K562 (cell line): ENCODE measurements at regions not wholly inside any gene's neighbourhood (a gene's known extent, or its start where the extent isn't known, plus 50 kb on each side); places are given as distances from the start of the nearest gene placed in this dataset.

ENCODE experiments used
- ATAC-seq: fragments of 200-7000 bp; cut with Tn5 transposase; 3 replicates; pipeline ENCODE4 v1.9.1; 2020; ENCODE audit warnings: moderate library complexity
- BruUV-seq: library from RNA; stranded (reverse); fragments of 400-500 nt; replicated peaks from 2 replicates; lab custom pipeline; 2021; lab: Mats Ljungman, UMichigan
- CTCF ChIA-PET: fragments of 300-600 bp; formaldehyde crosslinking; extraction: SDS; loops from one replicate; lab custom pipeline; 2021; ENCODE audit warnings: low intra/inter-chr PET ratio; lab: Yijun Ruan, JAX
- POLR2A ChIA-PET: fragments of 300-600, 350-650 bp; sonication (Branson Sonifier 250); formaldehyde crosslinking; extraction: SDS; loops from one replicate; lab custom pipeline; 2021; ENCODE audit warnings: antibody characterized with exemption, inconsistent platforms; lab: Yijun Ruan, JAX
- DNase-seq, 4 experiments: peaks; one replicate each; pipeline versions ENCODE4 v3.0.0 to v3.0.0-alpha.2; 2011 to 2018; ENCODE audit warnings: low spot score in 3 of 4, mixed read lengths in 3 of 4; ENCODE audit errors: extremely low read depth in 1 of 4
- FAIRE-seq: peaks from 2 replicates; lab custom pipeline; 2011; peaks lifted over from hg19 to GRCh38; lab: Jason Lieb, UNC
- H2AFZ ChIP-seq: 2 replicates; pipeline ENCODE4 v1.6.0; 2011; ENCODE audit warnings: low read depth, low read length, control low read depth, inconsistent platforms
- H3K27ac ChIP-seq: fragments of 200-600 bp; 3 replicates; pipeline ENCODE4 v1.8.0; 2011; ENCODE audit warnings: low read depth, mild to moderate bottlenecking, control low read depth, inconsistent platforms, low read length, moderate library complexity, mixed read lengths; ENCODE audit errors: extremely low read depth
- H3K27me3 ChIP-seq, 2 experiments: fragments of 300-600 bp in 1 of 2; 2 replicates in 1 of 2; 3 replicates in 1 of 2; pipeline versions ENCODE4 v1.6.0 to v1.8.0; 2011; ENCODE audit warnings: inconsistent platforms in 2 of 2, low read length in 2 of 2, mild to moderate bottlenecking in 1 of 2, mixed read lengths in 1 of 2, moderate library complexity in 1 of 2; ENCODE audit not compliant: control insufficient read depth in 2 of 2, insufficient read depth in 2 of 2
- H3K36me3 ChIP-seq: fragments of 300-600 bp; 3 replicates; pipeline ENCODE4 v1.8.0; 2011; ENCODE audit warnings: mild to moderate bottlenecking, low read length, inconsistent platforms; ENCODE audit not compliant: control insufficient read depth, insufficient read depth
- H3K4me1 ChIP-seq, 2 experiments: fragments of 200-600 bp in 1 of 2; replicated peaks in 1 of 2; 2 replicates in 1 of 2; 3 replicates in 1 of 2; pipeline versions ENCODE4 v1.5.1 to v1.8.0; 2011; ENCODE audit warnings: inconsistent platforms in 2 of 2, low read length in 2 of 2, mild to moderate bottlenecking in 1 of 2, mixed read lengths in 1 of 2, moderate library complexity in 1 of 2; ENCODE audit not compliant: control insufficient read depth in 2 of 2, insufficient read depth in 2 of 2
- H3K4me2 ChIP-seq: 2 replicates; pipeline ENCODE4 v1.6.1; 2011; ENCODE audit warnings: low read length, control low read depth, inconsistent platforms, mixed read lengths; ENCODE audit not compliant: insufficient read depth
- H3K4me3 ChIP-seq: fragments of 200-600 bp; sonication (generic), shearing (Covaris generic); 2 replicates; pipeline ENCODE4 v1.5.1; 2016; ENCODE audit warnings: control low read depth, inconsistent platforms
- H3K79me2 ChIP-seq: fragments of 200-600 bp; 3 replicates; pipeline ENCODE4 v1.8.0; 2011; ENCODE audit warnings: low read length, inconsistent platforms; ENCODE audit not compliant: control insufficient read depth, insufficient read depth
- H3K9ac ChIP-seq, 2 experiments: 2 replicates each; pipeline versions ENCODE4 v1.6.0 to v1.6.1; 2011; ENCODE audit warnings: low read depth in 2 of 2, low read length in 2 of 2, control low read depth in 1 of 2, inconsistent platforms in 1 of 2, mild to moderate bottlenecking in 1 of 2, mixed read lengths in 1 of 2; ENCODE audit not compliant: insufficient read depth in 1 of 2
- H3K9me1 ChIP-seq: one replicate; pipeline ENCODE4 v1.6.0; 2011; ENCODE audit warnings: inconsistent platforms, mild to moderate bottlenecking, low read length, moderate library complexity; ENCODE audit not compliant: control insufficient read depth, insufficient read depth
- H3K9me3 ChIP-seq: replicated peaks from 2 replicates; pipeline ENCODE4 v1.5.1; 2011; ENCODE audit warnings: low read depth, low read length, inconsistent platforms; ENCODE audit not compliant: control insufficient read depth, insufficient read depth
- H4K20me1 ChIP-seq: replicated peaks from 2 replicates; pipeline ENCODE4 v1.6.1; 2011; ENCODE audit warnings: low read length, inconsistent platforms, mixed read lengths; ENCODE audit not compliant: control insufficient read depth, insufficient read depth
- ATF3 ChIP-seq, 2 experiments: fragments of 450-650 bp in 1 of 2; sonication (generic) in 1 of 2; formaldehyde crosslinking in 1 of 2; IDR thresholded peaks in 1 of 2; conservative IDR thresholded peaks in 1 of 2; 2 replicates each; pipeline versions ENCODE4 v1.6.1 to v1.8.1; 2016 to 2023; ENCODE audit warnings: mild to moderate bottlenecking in 2 of 2, moderate library complexity in 2 of 2, inconsistent platforms in 1 of 2, missing genetic modification reagents in 1 of 2
- BHLHE40 ChIP-seq: IDR thresholded peaks from 2 replicates; pipeline ENCODE4 v1.6.1; 2011; ENCODE audit warnings: low read length, improper control_type of control experiment
- ETS1 ChIP-seq: conservative IDR thresholded peaks from 2 replicates; pipeline ENCODE4 v1.6.1; 2011; ENCODE audit warnings: low read depth, mild to moderate bottlenecking, low read length; ENCODE audit not compliant: control insufficient read depth
- FOS ChIP-seq: IDR thresholded peaks from 3 replicates; pipeline ENCODE4 v1.6.1; 2011; ENCODE audit not compliant: insufficient read length; ENCODE audit errors: extremely low read depth
- FOXJ2 ChIP-seq: fragments of 200-800 bp; sonication (Bioruptor generic); IDR thresholded peaks from 2 replicates; pipeline ENCODE4 v1.6.1; 2016; ENCODE audit warnings: missing genetic modification characterization, missing compliant biosample characterization
- JUN ChIP-seq, 2 experiments: sonication (generic) in 1 of 2; formaldehyde crosslinking in 1 of 2; IDR thresholded peaks; 2 replicates each; pipeline versions ENCODE4 v1.6.1 to v1.8.0; 2012 to 2022; ENCODE audit warnings: borderline replicate concordance in 2 of 2, mild to moderate bottlenecking in 2 of 2, improper control_type of control experiment in 1 of 2, low read depth in 1 of 2, low read length in 1 of 2, missing genetic modification reagents in 1 of 2
- MAFG ChIP-seq: fragments of 450-650 bp; conservative IDR thresholded peaks from 2 replicates; pipeline ENCODE4 v1.6.1; 2016; ENCODE audit warnings: missing genetic modification characterization, missing compliant biosample characterization
- MYBL2 ChIP-seq, 2 experiments: fragments of 450-650 bp in 1 of 2; sonication (generic) in 1 of 2; formaldehyde crosslinking in 1 of 2; IDR thresholded peaks; 2 replicates each; pipeline versions ENCODE4 v1.6.1 to v1.8.1; 2017 to 2022; ENCODE audit warnings: borderline replicate concordance in 1 of 2, inconsistent platforms in 1 of 2, low read depth in 1 of 2, mild to moderate bottlenecking in 1 of 2, missing genetic modification reagents in 1 of 2, moderate library complexity in 1 of 2
- NCOA6 ChIP-seq: fragments of 450-650 bp; IDR thresholded peaks from 2 replicates; pipeline ENCODE4 v1.6.1; 2017; ENCODE audit warnings: mild to moderate bottlenecking
- NEUROD1 ChIP-seq: fragments of 150-350 bp; IDR thresholded peaks from 2 replicates; pipeline ENCODE4 v1.6.1; 2014; ENCODE audit warnings: borderline replicate concordance, low read length, low read depth; ENCODE audit not compliant: partially characterized antibody
- PPARD ChIP-seq: fragments of 250-450 bp; sonication (Bioruptor Pico); IDR thresholded peaks from 2 replicates; pipeline ENCODE4 v1.8.0; 2022; ENCODE audit warnings: inconsistent platforms, mild to moderate bottlenecking, moderate library complexity
- SMARCA4 ChIP-seq: fragments of 450-650 bp; IDR thresholded peaks from 2 replicates; pipeline ENCODE4 v1.6.1; 2016
- SMARCC2 ChIP-seq: fragments of 450-650 bp; IDR thresholded peaks from 2 replicates; pipeline ENCODE4 v1.6.1; 2017; ENCODE audit warnings: antibody characterized with exemption, moderate library complexity, mild to moderate bottlenecking, low read depth
- SNRNP70 ChIP-seq: fragments of 200-400 bp; formaldehyde crosslinking; optimal IDR thresholded peaks from 2 replicates; pipeline ENCODE3; 2017; ENCODE audit warnings: low read depth, low read length
- SRSF3 ChIP-seq: fragments of 200-400 bp; formaldehyde crosslinking; IDR thresholded peaks from 2 replicates; pipeline ENCODE4 v1.6.1; 2016; ENCODE audit warnings: mild to moderate bottlenecking, low read length, moderate library complexity; ENCODE audit not compliant: insufficient read depth
- WGBS: fragments of 100-300 bp; shearing (Covaris generic); methylation state at CpG from one replicate; pipeline ENCODE4 v1.1.6; 2016; ENCODE audit warnings: low coverage, mixed read lengths; ENCODE audit not compliant: insufficient coverage; ENCODE audit errors: missing lambda C conversion rate; 5-methylcytosine and 5-hydroxymethylcytosine counted together
- in situ Hi-C: fragments of 300-500 bp; cut with MboI; formaldehyde crosslinking; loops from 4 replicates; pipeline ENCODE4 v1.15.0; 2018; ENCODE audit warnings: inconsistent platforms, mixed read lengths
- intact Hi-C: fragments of 100-400 bp; cut with micrococcal nuclease; formaldehyde crosslinking; loops from 2 replicates; pipeline ENCODE4 v1.14.2; 2022
- TF ChIP-seq, protein P1 (sequence below): sonication (generic); formaldehyde crosslinking; IDR thresholded peaks from 2 replicates; pipeline ENCODE4 v1.4.0; 2020; ENCODE audit warnings: mild to moderate bottlenecking, missing genetic modification reagents

GRCh38 chr6:90397929-90398674 lies 101.5 kb upstream of the BACH2 start:
- CTCF ChIA-PET: no interaction called here
- intact Hi-C loops: loop anchor here (5.0 to 10.0 kb wide), 2 partner anchors 183 to 456 kb away; no protein-coding TSS in a partner anchor
- in situ Hi-C loops: no loop called here
- no peaks in the 10 kb centered on the region; a peak in 1 of 5 replicates for H3K27me3 ChIP-seq
- no peaks in the 10 kb centered on the region for H3K36me3 ChIP-seq
- POLR2A ChIA-PET: interaction anchor here (0.8 to 1.5 kb wide), 4 partner anchors 13 to 36 kb away, joined by 3 to 4 read pairs (median 3); no protein-coding TSS in a partner anchor
- ATAC-seq (no peak; the same call in 2 of the 3 replicates), FAIRE-seq (peak; percentile 42), DNase-seq (peak in 1 of 4 experiments; percentile 41)
- no peak overlapping the region for H3K4me2 ChIP-seq
- H3K9me1 ChIP-seq: no peaks in the 10 kb centered on the region
- no TSS peak for BruUV-seq
- H3K79me2 ChIP-seq: no peaks in the 10 kb centered on the region
- H3K4me1 ChIP-seq: peaks cover 18 to 26% of the 10 kb centered on the region in 2 experiments; a peak in 3 of 5 replicates
- WGBS: 13% methylated on average over 5 of the region's 5 CpGs
- no peaks in the 10 kb centered on the region; the same call in 1 of the 2 replicates for H4K20me1 ChIP-seq
- no peak overlapping the region for H3K4me3 ChIP-seq
- H3K9me3 ChIP-seq: no peaks in the 10 kb centered on the region
- H2AFZ ChIP-seq: no peak overlapping the region
- peak overlapping the region in 1 of 2 experiments; percentile 20; a peak in 1 of 4 replicates for H3K9ac ChIP-seq
- no peak overlapping the region for H3K27ac ChIP-seq
- 0 out of 2 replicates have a peak, but pooled peaks have one; percentile 65 for TF ChIP-seq FOXJ2 (tag)
- TF ChIP-seq SNRNP70: no peak
- TF ChIP-seq MYBL2 (IDR thresholded peaks at IDR 0.05; ENCODE audit: low read depth): no peak
- TF ChIP-seq MYBL2 (CRISPR knock-in tag; IDR thresholded peaks at IDR 0.05; ENCODE audit: borderline replicate concordance): no peak
- TF ChIP-seq SMARCA4: peak; percentile 57; the same call in 1 of the 2 replicates
- TF ChIP-seq BHLHE40: peak; percentile 22; the same call in 1 of the 2 replicates
- no peak for TF ChIP-seq NCOA6
- TF ChIP-seq FOS: peak; percentile 20
- TF ChIP-seq, protein P1, sequence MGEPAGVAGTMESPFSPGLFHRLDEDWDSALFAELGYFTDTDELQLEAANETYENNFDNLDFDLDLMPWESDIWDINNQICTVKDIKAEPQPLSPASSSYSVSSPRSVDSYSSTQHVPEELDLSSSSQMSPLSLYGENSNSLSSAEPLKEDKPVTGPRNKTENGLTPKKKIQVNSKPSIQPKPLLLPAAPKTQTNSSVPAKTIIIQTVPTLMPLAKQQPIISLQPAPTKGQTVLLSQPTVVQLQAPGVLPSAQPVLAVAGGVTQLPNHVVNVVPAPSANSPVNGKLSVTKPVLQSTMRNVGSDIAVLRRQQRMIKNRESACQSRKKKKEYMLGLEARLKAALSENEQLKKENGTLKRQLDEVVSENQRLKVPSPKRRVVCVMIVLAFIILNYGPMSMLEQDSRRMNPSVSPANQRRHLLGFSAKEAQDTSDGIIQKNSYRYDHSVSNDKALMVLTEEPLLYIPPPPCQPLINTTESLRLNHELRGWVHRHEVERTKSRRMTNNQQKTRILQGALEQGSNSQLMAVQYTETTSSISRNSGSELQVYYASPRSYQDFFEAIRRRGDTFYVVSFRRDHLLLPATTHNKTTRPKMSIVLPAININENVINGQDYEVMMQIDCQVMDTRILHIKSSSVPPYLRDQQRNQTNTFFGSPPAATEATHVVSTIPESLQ (CRISPR knock-in tag): no peak
- no peak for TF ChIP-seq NEUROD1
- TF ChIP-seq JUN (IDR thresholded peaks at IDR 0.05; ENCODE audit: borderline replicate concordance, low read depth, low read length): peak; percentile 57; the same call in 1 of the 2 replicates
- no peak for TF ChIP-seq JUN (CRISPR knock-in tag; IDR thresholded peaks at IDR 0.05; ENCODE audit: borderline replicate concordance)
- TF ChIP-seq ETS1: no peak
- peak; percentile 52; the same call in 1 of the 2 replicates for TF ChIP-seq SMARCC2
- 0 out of 2 replicates have a peak, but pooled peaks have one; percentile 5 for TF ChIP-seq MAFG (tag)
- TF ChIP-seq PPARD (CRISPR knock-in tag): no peak
- no peak for TF ChIP-seq SRSF3
- TF ChIP-seq ATF3 (IDR thresholded peaks at IDR 0.05): peak; percentile 78
- TF ChIP-seq ATF3 (CRISPR knock-in tag; conservative IDR thresholded peaks at IDR 0.05): no peak
